WTC11 (cell line): ENCODE measurements at regions not wholly inside any gene's neighbourhood (a gene's known extent, or its start where the extent isn't known, plus 50 kb on each side); places are given as distances from the start of the nearest gene placed in this dataset.

Experiments
- ATAC-seq: fragments of 200-7000 bp; cut with Tn5 transposase; 2 replicates; pipeline ENCODE4 v1.10.0; 2021; ENCODE audit warnings: mild to moderate bottlenecking, moderate library complexity
- CTCF ChIA-PET: fragments of 300-600 bp; sonication (Branson Sonifier 250); formaldehyde crosslinking; loops from one replicate; lab custom pipeline; 2021; ENCODE audit warnings: antibody characterized with exemption; lab: Charles Lee
- POLR2A ChIA-PET: fragments of 350-600 bp; sonication (Branson Sonifier 250); formaldehyde crosslinking; loops from one replicate; lab custom pipeline; 2021; ENCODE audit warnings: antibody characterized with exemption; lab: Charles Lee
- DNase-seq: peaks from one replicate; pipeline ENCODE4 v3.0.0; 2021; ENCODE audit warnings: low spot score
- H3K27ac Mint-ChIP-seq: 2 replicates; pipeline ENCODE4 v1.8.0; 2021; ENCODE audit warnings: mixed read lengths
- H3K27me3 Mint-ChIP-seq: 2 replicates; pipeline ENCODE4 v1.8.0; 2021; ENCODE audit warnings: low read depth, mild to moderate bottlenecking, moderate library complexity, mixed read lengths
- H3K36me3 Mint-ChIP-seq: 2 replicates; pipeline ENCODE4 v1.8.0; 2021; ENCODE audit warnings: mixed read lengths
- H3K4me1 Mint-ChIP-seq: 2 replicates; pipeline ENCODE4 v1.8.0; 2022; ENCODE audit warnings: mixed read lengths
- H3K4me3 Mint-ChIP-seq: 2 replicates; pipeline ENCODE4 v1.8.0; 2021; ENCODE audit warnings: mild to moderate bottlenecking, moderate library complexity, mixed read lengths
- H3K9me3 Mint-ChIP-seq: 2 replicates; pipeline ENCODE4 v1.8.0; 2021; ENCODE audit warnings: mixed read lengths
- CREM ChIP-seq: sonication (generic); formaldehyde crosslinking; IDR thresholded peaks from 2 replicates; pipeline ENCODE4 v1.8.1; 2022; ENCODE audit warnings: mild to moderate bottlenecking, missing genetic modification reagents, moderate library complexity
- CTCF ChIP-seq: fragments of 200-600 bp; IDR thresholded peaks from 2 replicates; pipeline ENCODE4 v1.8.0; 2022; ENCODE audit warnings: antibody characterized with exemption
- ELF4 ChIP-seq: sonication (generic); formaldehyde crosslinking; IDR thresholded peaks from 2 replicates; pipeline ENCODE4 v1.8.1; 2022; ENCODE audit warnings: low read depth, mild to moderate bottlenecking, moderate library complexity, missing genetic modification reagents
- FOXJ3 ChIP-seq: sonication (generic); formaldehyde crosslinking; IDR thresholded peaks from 2 replicates; pipeline ENCODE4 v1.9.0; 2021; ENCODE audit warnings: missing genetic modification reagents, mild to moderate bottlenecking, borderline replicate concordance
- FOXP1 ChIP-seq: sonication (generic); formaldehyde crosslinking; IDR thresholded peaks from 2 replicates; pipeline ENCODE4 v1.8.0; 2022; ENCODE audit warnings: missing genetic modification reagents, mild to moderate bottlenecking, moderate library complexity, borderline replicate concordance
- GABPB1 ChIP-seq: sonication (generic); formaldehyde crosslinking; IDR thresholded peaks from 2 replicates; pipeline ENCODE4 v1.8.1; 2023; ENCODE audit warnings: mild to moderate bottlenecking, missing genetic modification reagents
- GRHL2 ChIP-seq: fragments of 250-450 bp; sonication (Bioruptor Pico); IDR thresholded peaks from 2 replicates; pipeline ENCODE4 v1.8.0; 2022; ENCODE audit warnings: mild to moderate bottlenecking, moderate library complexity; ENCODE audit not compliant: insufficient replicate concordance, severe bottlenecking
- HMGXB4 ChIP-seq: sonication (generic); formaldehyde crosslinking; IDR thresholded peaks from 2 replicates; pipeline ENCODE4 v1.8.1; 2023; ENCODE audit warnings: mild to moderate bottlenecking, moderate library complexity, missing genetic modification reagents
- IRF2 ChIP-seq: sonication (generic); formaldehyde crosslinking; IDR thresholded peaks from 2 replicates; pipeline ENCODE4 v1.8.0; 2022; ENCODE audit warnings: low read depth, missing genetic modification reagents, borderline replicate concordance
- MAX ChIP-seq: sonication (generic); formaldehyde crosslinking; IDR thresholded peaks from 2 replicates; pipeline ENCODE4 v1.8.0; 2022; ENCODE audit warnings: mild to moderate bottlenecking, missing genetic modification reagents
- MLX ChIP-seq: sonication (generic); formaldehyde crosslinking; IDR thresholded peaks from 2 replicates; pipeline ENCODE4 v1.8.1; 2023; ENCODE audit warnings: mild to moderate bottlenecking, missing genetic modification reagents, moderate library complexity
- NFE2L1 ChIP-seq: sonication (generic); formaldehyde crosslinking; IDR thresholded peaks from 2 replicates; pipeline ENCODE4 v1.8.1; 2023; ENCODE audit warnings: missing genetic modification reagents
- OVOL2 ChIP-seq: fragments of 250-450 bp; sonication (Bioruptor Pico); IDR thresholded peaks from 2 replicates; pipeline ENCODE4 v1.9.0; 2021; ENCODE audit warnings: mild to moderate bottlenecking, borderline replicate concordance
- RELA ChIP-seq: sonication (generic); formaldehyde crosslinking; IDR thresholded peaks from 2 replicates; pipeline ENCODE4 v1.8.1; 2022; ENCODE audit warnings: missing genetic modification reagents, mild to moderate bottlenecking, borderline replicate concordance
- USF1 ChIP-seq: sonication (generic); formaldehyde crosslinking; IDR thresholded peaks from 2 replicates; pipeline ENCODE4 v1.8.0; 2022; ENCODE audit warnings: mild to moderate bottlenecking, missing genetic modification reagents
- ZNF138 ChIP-seq: sonication (generic); formaldehyde crosslinking; conservative IDR thresholded peaks from 2 replicates; pipeline ENCODE4 v1.8.1; 2022; ENCODE audit warnings: mild to moderate bottlenecking, moderate library complexity, missing genetic modification reagents
- TF ChIP-seq, protein P1 (sequence below): fragments of 250-450 bp; sonication (Bioruptor Pico); IDR thresholded peaks from 2 replicates; pipeline ENCODE4 v1.9.0; 2021; ENCODE audit warnings: moderate library complexity, mild to moderate bottlenecking, inconsistent platforms, borderline replicate concordance
- TF ChIP-seq, protein P2 (sequence below): sonication (generic); formaldehyde crosslinking; IDR thresholded peaks from 2 replicates; pipeline ENCODE4 v1.8.1; 2022; ENCODE audit warnings: mild to moderate bottlenecking, missing genetic modification reagents, moderate library complexity, borderline replicate concordance

GRCh38 chrX:66760651-66761050 lies 121.8 kb upstream of the EDA2R start:
- Mint-ChIP-seq H3K9me3 (0 out of 2 replicates have a peak, but pooled peaks cover 6% of the 10 kb centered on the region), H3K27ac (no peak overlapping the region), H3K36me3 (no peaks in the 10 kb centered on the region), H3K27me3 (no peaks in the 10 kb centered on the region), H3K4me3 (no peak overlapping the region), H3K4me1 (no peaks in the 10 kb centered on the region)
- POLR2A ChIA-PET, result no interaction called here
- DNase-seq, result no peak
- no peak for TF ChIP-seq FOXP1 (CRISPR knock-in tag)
- TF ChIP-seq RELA, result no peak
- TF ChIP-seq GABPB1 (CRISPR knock-in tag), result no peak
- TF ChIP-seq ELF4, result no peak
- TF ChIP-seq CTCF, result no peak
- no peak for TF ChIP-seq NFE2L1 (CRISPR knock-in tag)
- TF ChIP-seq USF1 (CRISPR knock-in tag), result no peak
- TF ChIP-seq, protein P1, sequence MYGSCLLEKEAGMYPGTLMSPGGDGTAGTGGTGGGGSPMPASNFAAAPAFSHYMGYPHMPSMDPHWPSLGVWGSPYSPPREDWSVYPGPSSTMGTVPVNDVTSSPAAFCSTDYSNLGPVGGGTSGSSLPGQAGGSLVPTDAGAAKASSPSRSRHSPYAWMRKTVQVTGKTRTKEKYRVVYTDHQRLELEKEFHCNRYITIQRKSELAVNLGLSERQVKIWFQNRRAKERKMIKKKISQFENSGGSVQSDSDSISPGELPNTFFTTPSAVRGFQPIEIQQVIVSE (CRISPR knock-in tag), result no peak
- TF ChIP-seq MAX (CRISPR knock-in tag), result no peak
- no peak for TF ChIP-seq FOXJ3 (CRISPR knock-in tag)
- TF ChIP-seq, protein P2, sequence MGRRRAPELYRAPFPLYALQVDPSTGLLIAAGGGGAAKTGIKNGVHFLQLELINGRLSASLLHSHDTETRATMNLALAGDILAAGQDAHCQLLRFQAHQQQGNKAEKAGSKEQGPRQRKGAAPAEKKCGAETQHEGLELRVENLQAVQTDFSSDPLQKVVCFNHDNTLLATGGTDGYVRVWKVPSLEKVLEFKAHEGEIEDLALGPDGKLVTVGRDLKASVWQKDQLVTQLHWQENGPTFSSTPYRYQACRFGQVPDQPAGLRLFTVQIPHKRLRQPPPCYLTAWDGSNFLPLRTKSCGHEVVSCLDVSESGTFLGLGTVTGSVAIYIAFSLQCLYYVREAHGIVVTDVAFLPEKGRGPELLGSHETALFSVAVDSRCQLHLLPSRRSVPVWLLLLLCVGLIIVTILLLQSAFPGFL (CRISPR knock-in tag), result no peak
- no peak for TF ChIP-seq GRHL2 (CRISPR knock-in tag)
- CTCF ChIA-PET, result no interaction called here
- no peak for ATAC-seq

DNA sequence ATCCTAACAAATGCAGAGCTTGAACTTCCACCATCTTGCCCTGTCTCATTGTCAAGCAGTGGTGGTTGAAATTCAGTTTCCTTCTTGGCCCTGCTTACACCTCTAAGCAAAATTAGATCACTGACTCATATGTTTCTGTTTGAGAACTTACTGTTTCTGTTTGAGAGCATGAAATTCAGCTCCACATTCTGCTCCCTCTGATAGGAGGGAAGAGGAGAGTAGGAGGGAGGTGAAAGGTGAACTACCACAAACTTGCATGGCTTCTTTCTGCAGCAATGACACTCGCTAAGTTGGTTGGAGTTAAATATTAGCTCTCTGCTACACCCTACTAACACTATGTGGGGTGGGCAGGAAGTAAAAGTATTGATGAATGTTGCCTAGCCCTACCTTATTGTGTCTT lies 117.8 kb upstream of the EDA2R start:
- Mint-ChIP-seq H3K36me3 (no peaks in the 10 kb centered on the region), H3K9me3 (no peaks in the 10 kb centered on the region), H3K27me3 (no peaks in the 10 kb centered on the region), H3K4me3 (no peak overlapping the region), H3K4me1 (no peaks in the 10 kb centered on the region), H3K27ac (no peak overlapping the region)
- ChIA-PET CTCF (no interaction called here), POLR2A (no interaction called here)
- no peak for TF ChIP-seq OVOL2 (CRISPR knock-in tag)
- no peak for TF ChIP-seq IRF2 (CRISPR knock-in tag)
- TF ChIP-seq MLX (CRISPR knock-in tag), result no peak
- TF ChIP-seq ZNF138 (CRISPR knock-in tag), result no peak
- TF ChIP-seq CREM (CRISPR knock-in tag), result no peak
- no peak for TF ChIP-seq HMGXB4 (CRISPR knock-in tag)
- ATAC-seq, result no peak
- DNase-seq, result no peak
